ENCODE measurements at regions not wholly inside any gene's neighbourhood (a gene's known extent, or its start where the extent isn't known, plus 50 kb on each side); places are given as distances from the start of the nearest gene placed in this dataset.

DNA sequence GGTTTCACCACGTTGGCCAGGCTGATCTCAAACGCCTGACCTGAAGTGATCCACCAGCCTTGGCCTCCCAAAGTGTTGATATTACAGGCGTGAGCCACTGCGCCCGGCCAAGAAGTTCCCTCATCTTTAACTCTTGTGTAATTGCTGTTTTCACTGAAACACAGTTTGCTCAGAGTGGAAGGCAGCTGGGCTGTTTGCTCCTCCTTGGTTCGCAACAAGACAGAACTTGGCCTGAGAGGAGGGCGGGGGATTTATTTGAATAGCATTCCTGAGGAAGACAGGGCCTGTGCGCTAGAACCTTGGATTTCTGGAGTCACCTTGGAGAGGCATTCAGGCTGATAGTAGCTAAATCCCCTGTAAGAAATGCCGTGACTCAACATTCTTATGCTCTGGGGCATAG, 226.7 kb upstream of the MCTP2 start:
- TF ChIP-seq CTCF (conservative IDR thresholded peaks at IDR 0.05; ENCODE audit: low read length), result no peak
- TF ChIP-seq EZH2phosphoT487 (IDR thresholded peaks at IDR 0.05; ENCODE audit: borderline replicate concordance), result no peak

Measured in Loucy (cell line).